Midbrain (tissue), 1 donor: ENCODE measurements at regions not wholly inside any gene's neighbourhood (a gene's known extent, or its start where the extent isn't known, plus 50 kb on each side); places are given as distances from the start of the nearest gene placed in this dataset.
A peak's percentile ranks its signal among the peaks of the same experiment; 100 is the strongest.
"Not testable (repeated sequence)": the region's sequence is repeated elsewhere in the genome, so short reads cannot be mapped to it uniquely, and the experiment has no call there.

Source experiments
- DNase-seq: peaks from one replicate; lab custom pipeline; 2025; lab: John Stamatoyannopoulos, UW

GRCh38 chrX:73943693-73944562 lies 91.4 kb upstream of the XIST start:
- DNase-seq: peak; percentile 93

DNA sequence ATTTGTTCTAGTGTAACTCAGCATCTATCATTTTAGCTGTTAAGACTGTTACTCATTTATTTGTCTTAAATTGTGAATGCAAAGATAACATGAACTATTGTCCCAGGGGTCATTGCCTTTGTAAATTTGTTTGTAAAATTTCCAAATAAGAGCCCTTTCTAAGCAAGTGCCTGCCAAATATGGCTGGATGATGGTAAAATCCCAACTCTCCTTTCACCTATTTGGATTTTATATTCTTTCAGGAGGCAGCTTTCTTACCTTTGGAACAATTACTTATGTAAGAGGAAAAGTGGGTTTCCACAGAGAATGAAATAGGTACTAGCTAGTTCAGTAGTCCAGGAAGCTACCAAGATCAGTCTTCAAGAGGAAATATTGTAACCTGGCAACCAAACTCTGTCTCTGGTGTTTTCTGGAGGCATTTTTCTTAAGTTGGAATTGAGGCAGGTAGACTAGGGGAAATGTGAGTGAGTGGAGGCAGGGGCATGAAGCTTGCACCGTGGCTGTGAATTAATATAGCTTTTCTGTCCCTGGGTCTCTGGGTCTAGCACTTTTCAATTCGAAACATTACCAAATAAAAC lies 88.5 kb upstream of the XIST start:
- no peak for DNase-seq

DNA sequence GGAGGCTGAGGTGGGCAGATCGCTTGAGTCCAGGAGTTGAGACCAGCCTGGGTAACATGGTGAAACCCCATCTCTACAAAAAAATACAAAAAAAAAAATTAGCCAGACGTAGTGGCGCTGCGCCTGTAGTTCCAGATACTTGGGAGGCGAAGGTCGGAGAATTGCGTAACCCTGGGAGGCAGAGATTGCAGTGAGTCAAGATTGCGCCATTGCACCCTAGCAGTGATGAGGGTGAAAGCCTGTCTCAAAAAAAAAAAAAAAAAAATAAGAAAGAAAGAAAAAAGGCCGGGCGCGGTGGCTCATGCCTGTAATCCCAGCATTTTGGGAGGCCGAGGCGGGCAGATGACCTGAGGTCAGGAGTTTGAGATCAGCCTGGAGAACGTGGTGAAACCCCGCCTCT lies 85.3 kb upstream of the XIST start:
- not testable (repeated sequence) for DNase-seq

GRCh38 chrX:73932522-73932921 lies 80.0 kb upstream of the XIST start:
- DNase-seq: no peak

DNA sequence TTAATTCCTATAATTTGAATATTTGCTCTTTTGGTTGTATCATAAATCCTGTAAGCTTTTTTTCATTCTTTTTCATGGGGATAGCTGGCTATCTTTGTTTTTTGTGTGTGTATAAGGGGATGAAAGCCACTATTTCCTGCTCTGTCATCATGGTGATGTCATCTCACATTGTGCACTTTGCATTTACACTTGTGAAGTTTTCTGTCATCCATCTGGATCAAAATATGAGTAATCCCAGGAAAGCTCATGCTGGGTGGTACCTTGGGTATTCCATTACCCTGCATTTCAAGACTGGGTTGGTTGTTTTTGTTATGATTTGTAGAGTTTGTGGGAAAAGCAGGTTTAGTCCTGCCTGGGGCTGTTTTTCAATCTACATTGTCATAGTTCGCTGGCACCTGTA lies 77.8 kb upstream of the XIST start:
- DNase-seq: no peak

GRCh38 chrX:73922856-73923455 lies 70.4 kb upstream of the XIST start:
- DNase-seq: peak; percentile 13

GRCh38 chrX:73916931-73917667 lies 64.6 kb upstream of the XIST start:
- no peak for DNase-seq

DNA sequence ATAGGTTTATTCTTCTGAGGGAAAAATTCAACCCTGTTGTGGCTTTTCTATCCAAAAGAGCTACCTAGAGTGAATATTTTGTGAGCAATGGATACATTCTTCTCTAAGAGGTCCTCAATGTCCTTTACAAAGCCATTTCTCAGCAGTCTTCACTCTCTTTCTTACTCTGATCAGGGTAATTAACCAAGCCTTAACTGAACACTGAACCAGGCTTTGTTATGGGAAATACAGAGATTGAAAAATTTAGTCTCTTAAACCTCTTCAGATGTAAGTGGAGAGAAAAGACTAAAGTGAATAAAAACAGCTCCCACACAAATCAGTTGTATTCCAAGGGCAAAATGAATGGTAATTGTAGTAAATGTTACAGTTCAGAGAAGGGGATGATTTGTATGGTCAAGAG lies 64.0 kb upstream of the XIST start:
- no peak for DNase-seq

GRCh38 chrX:73914792-73915191 lies 62.3 kb upstream of the XIST start:
- not testable (repeated sequence) for DNase-seq

DNA sequence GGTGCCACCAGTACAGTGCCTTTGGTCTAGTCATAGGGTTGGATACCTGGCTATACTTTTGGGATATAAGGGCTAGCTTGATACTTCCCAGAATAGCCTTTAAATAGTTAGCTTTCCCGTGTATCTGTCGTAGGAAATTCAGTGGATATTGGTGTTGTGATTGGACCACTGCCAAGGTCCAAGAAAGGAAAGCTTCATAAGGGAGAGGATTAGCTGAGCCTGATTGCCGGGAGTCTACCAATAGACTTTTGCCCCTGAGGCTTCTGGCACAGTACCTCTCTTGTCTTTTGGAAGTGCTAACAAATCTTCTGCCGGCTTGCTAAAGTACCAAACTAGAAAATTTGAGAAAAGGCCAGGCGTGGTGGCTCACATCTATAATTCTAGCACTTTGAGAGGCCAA lies 61.1 kb upstream of the XIST start:
- no peak for DNase-seq

- DNase-seq: not testable (repeated sequence)
Measured at GRCh38 chrX:73911946-73912345, 59.4 kb upstream of the XIST start.

GRCh38 chrX:73905749-73906374 lies 53.3 kb upstream of the XIST start:
- DNase-seq: not testable (repeated sequence)

- DNase-seq: no peak
Measured at GRCh38 chrX:73903941-73904340, 51.4 kb upstream of the XIST start.
